HG02970 (cell line): ENCODE measurements at regions not wholly inside any gene's neighbourhood (a gene's known extent, or its start where the extent isn't known, plus 50 kb on each side); places are given as distances from the start of the nearest gene placed in this dataset.

Source experiments
- ATAC-seq: cut with Tn5 transposase; IDR thresholded peaks from one replicate; pipeline ENCODE4 v1.9.1; 2021; ENCODE audit warnings: mild to moderate bottlenecking, moderate library complexity, moderate number of reproducible peaks; ENCODE audit not compliant: unreplicated experiment, low FRiP score

DNA sequence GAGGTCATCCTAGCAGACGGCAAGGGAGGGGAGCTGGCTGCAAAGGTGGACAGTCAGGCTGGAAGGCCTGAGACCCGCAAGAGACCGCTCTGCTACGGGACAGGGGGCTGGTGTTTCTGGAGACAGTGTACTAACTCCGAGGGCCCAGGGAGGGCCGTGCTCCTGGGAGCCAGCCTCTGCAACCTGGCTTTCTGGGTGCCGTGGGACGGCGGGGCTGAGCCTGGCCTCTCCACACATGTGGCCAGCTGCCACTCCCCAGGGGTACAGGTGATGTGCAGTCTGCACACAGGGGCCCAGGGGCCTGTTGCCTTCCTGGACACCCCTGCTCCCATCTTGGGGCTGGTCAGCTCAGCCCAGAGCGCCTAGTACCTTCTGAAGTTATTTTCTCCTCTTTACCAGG lies 92.2 kb downstream of the MRPL36 start:
- ATAC-seq: no peak

DNA sequence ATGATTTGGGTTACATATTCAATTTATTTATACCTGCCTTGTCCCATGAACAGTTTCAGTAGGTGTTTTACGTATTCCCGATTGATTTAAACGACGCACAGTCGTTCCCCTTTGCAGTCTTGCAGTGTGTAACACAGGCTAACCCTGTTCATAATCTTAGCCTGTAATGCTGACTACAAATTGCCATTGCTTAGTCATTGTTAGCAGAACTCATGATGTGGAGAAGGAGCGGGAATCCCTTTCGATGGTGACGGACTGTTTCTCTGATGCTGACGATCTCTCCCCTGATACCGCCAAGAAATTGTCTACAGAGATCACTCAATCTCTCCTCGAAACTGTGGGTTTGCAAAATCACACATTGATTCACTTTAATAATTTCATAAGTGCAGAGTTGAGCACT lies 93.2 kb downstream of the MRPL36 start:
- ATAC-seq: no peak

GRCh38 chr5:1706021-1706420 lies 93.6 kb downstream of the MRPL36 start:
- no peak for ATAC-seq

- ATAC-seq: no peak
Measured at GRCh38 chr5:1704676-1705075, 95.0 kb downstream of the MRPL36 start.

- no peak for ATAC-seq
Measured at GRCh38 chr5:1704266-1704665, 95.4 kb downstream of the MRPL36 start.

DNA sequence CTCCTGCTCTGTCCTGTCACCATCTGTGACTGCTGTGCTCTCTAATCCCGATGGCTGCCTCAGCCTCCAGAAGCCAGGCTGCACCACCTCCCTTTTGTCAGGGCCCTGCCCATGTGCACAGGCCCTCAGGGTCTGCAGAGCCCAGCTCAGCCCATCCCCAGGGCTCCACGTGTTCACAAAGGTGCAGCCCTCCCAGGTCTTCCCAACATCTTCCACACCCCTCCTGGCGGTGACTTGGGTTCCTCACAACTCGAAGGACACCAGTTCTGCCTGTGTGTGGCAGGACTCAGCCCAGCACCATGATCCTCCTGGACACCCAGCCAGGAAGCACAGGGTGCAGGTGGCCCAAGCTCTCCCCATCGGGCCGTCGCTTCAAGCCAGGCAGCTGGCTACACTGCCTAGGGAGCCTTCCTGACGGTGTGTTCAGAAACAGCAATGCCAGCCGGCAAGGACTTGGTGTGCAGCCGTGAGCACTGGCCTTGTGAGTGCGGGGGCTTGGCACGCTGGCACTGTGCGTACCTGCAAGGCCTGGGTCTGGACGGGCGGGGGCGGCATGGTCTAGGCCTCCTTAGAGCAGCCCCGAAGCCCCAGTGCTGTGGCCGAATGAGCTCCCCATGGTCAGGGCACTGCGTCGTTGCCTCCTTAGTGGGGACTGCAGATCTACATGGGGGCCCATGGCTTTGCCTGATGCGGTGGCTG lies 96.1 kb downstream of the MRPL36 start:
- no peak for ATAC-seq

GRCh38 chr5:1702318-1702717 lies 97.3 kb downstream of the MRPL36 start:
- no peak for ATAC-seq

- ATAC-seq: no peak
Measured at GRCh38 chr5:1701884-1702283, 97.8 kb downstream of the MRPL36 start.

DNA sequence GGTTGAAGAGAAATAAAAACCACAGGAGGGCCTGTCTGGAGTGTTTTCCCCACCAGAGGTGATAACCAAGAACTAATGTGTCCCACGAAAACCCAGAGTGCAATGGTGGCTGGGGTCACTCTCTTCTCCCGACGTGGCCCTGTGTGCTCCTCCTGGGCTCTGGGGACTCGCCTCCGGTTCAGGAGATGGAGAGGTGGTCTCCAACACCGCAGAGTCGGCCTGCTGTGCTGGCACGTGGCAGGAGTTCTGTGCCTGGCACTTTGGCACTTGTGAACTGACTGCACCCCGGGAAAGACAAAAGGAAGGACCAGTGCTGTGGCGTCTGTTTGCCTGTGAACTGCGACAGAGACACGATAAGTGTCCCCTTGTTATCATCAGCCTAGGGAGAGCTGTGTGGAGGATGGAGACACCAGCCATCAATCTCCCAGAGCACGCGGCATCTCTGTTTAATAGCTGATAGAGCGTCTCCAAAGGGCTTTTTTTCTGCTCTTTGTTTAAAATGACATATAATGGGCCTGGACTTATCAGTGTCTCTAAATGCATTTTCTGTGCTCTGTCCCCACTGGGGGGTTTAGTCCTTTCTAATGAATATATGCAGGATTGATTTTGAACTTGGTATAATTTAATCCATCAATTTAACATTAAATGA lies 98.3 kb downstream of the MRPL36 start:
- ATAC-seq: no peak

DNA sequence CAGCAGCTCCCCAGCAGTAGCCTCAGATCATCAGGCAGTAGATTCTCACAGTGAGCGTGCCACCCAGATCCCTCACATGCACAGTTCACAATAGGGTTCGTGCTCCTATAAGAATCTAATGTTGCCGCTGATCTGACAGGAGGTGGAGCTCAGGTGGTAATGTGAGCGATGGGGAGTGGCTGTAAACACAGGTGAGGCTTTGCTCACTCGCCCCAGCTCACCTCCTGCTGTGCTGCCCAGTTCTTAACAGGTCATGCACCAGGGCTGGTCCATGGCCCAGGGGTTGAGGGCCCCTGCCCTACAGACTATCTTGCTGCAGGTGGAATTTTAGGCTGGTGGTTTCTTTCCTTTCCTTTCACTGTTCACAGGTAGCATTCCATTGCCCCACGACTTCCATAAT lies 100.2 kb downstream of the MRPL36 start:
- ATAC-seq: no peak

GRCh38 chr5:1698589-1699316 lies 100.9 kb downstream of the MRPL36 start:
- ATAC-seq: no peak

- ATAC-seq: no peak
Measured at GRCh38 chr5:1692381-1692780, 107.3 kb downstream of the MRPL36 start.

DNA sequence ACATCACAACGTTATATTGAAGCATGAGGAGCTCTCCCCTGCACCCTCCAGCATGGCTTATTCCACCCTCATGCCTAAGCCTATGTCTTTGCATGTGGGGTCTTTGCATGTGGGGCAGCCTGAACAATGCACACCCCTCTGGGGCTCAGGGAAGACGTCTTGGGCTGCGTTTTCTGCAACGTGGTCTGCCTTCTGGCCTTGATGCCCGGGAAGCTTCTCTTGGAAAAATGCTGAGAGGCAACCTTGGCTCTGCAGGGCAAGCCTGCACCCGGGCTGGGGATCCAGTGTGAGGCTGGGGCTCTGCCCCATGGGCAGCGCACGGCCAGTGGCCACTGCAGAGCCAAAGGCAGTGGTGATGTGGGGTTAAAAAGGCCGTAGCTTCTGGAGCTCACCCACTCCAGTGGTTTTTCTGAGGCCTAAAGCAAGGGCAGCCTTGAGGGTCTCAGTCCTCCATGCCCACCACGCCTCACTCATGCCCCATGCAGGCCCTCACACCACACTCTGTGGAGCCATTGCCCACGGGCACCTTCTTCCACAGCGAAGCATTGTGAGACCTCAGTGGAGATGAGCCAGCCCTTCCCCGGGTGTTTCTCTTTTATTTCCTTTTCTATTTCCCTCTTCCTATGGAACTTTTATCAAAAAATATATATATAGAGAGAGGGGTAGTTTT lies 112.2 kb downstream of the MRPL36 start:
- no peak for ATAC-seq

GRCh38 chr5:1686016-1686802 lies 113.4 kb downstream of the MRPL36 start:
- no peak for ATAC-seq

DNA sequence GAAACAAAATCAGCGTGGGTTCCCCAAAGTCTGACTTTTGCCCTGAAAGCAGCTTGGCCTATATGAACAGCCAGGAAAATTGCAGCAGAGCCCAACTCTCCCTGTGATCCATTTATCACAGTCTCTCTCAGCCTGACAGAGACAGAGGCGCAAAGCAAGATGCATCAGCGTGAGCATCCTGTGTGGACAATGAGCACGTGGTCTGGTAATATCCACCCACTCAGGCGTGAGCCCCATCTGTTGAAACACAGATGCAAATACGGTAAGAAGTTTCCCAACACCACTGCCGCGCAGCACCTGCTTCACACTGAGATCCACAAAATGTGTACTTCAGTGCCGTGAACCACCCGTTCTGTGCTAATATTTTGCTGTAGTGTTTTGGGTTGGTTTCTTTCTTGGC lies 114.6 kb downstream of the MRPL36 start:
- no peak for ATAC-seq

GRCh38 chr5:1681955-1682354 lies 117.7 kb downstream of the MRPL36 start:
- no peak for ATAC-seq

DNA sequence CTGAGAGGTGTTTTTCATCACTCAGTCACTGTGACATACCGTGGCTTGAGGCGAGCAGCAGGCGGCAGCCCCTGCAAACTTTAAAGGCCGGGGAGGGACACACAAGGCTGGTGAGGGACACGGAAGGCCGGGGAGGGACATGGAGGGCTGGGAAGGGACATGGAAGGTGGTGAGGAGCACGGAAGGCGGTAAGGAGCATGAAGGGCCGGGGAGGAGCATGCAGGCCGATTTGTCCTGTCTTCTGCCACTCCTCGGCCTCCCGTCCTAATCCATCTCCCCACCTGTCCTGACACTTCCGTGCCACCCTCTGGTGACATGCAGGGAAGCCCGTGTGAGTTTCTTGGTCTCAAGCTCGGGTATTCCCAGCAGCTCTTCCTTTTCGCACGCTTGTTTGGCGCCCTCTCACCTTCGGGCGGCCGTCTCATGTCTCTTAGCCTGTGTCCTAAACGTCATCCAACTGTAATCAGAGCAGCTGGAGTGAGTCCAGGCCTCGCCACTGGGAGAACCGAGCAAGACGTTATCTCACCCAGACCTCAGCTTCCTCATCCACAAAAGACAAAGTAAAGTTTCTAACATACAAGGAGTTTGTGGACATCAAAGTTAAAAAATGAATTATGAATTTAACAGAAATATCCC lies 126.5 kb downstream of the MRPL36 start:
- no peak for ATAC-seq

- no peak for ATAC-seq
Measured at GRCh38 chr5:1672396-1672795, 127.2 kb downstream of the MRPL36 start.

- ATAC-seq: no peak
Measured at GRCh38 chr5:1671351-1671750, 128.3 kb downstream of the MRPL36 start.

DNA sequence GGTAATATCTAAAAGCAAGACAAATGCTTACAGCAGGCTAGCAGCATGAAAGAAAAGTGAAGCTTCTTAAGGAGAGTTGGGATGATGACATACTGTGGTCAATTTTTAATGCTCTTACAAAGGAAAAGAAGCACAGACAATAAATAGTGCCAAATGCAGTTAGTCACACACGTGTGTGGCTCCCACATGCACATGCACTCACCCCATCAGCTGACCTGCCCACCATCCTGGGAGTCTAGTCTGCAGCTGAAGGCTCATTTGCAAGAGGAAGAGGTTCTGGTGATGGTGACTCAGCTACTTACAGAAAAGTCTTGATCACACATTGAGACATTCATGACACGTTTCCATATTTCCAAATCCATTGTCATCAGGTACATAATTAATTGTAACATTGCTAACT lies 129.3 kb downstream of the MRPL36 start:
- no peak for ATAC-seq
